IMR-90 (cell line): ENCODE measurements at regions not wholly inside any gene's neighbourhood (a gene's known extent, or its start where the extent isn't known, plus 50 kb on each side); places are given as distances from the start of the nearest gene placed in this dataset.

Source experiments
- ATAC-seq: fragments of 200-7000 bp; cut with Tn5 transposase; 2 replicates; pipeline ENCODE4 v1.9.1; 2020; ENCODE audit warnings: low read depth, mild to moderate bottlenecking, moderate library complexity
- BruUV-seq: library from RNA; stranded (reverse); fragments of 400-500 nt; replicated peaks from 2 replicates; lab custom pipeline; 2021; lab: Mats Ljungman, UMichigan
- CTCF ChIA-PET: fragments of 300-600 bp; formaldehyde crosslinking; extraction: SDS; loops from one replicate; lab custom pipeline; 2021; ENCODE audit warnings: antibody characterized with exemption; lab: Yijun Ruan, JAX
- POLR2A ChIA-PET: fragments of 300-600 bp; sonication (Branson Sonifier 250); formaldehyde crosslinking; loops from one replicate; lab custom pipeline; 2022; ENCODE audit warnings: antibody characterized with exemption; ENCODE audit not compliant: unreplicated experiment; lab: Charles Lee
- DNase-seq: peaks from one replicate; pipeline ENCODE4 v3.0.0; 2013
- H2AFZ ChIP-seq: replicated peaks from 2 replicates; pipeline ENCODE3; 2013; ENCODE audit warnings: low read length, mild to moderate bottlenecking; ENCODE audit not compliant: poor library complexity
- H2AK5ac ChIP-seq: 2 replicates; pipeline ENCODE4 v1.6.1; 2013; ENCODE audit warnings: low read depth, low read length, inconsistent platforms
- H2AK9ac ChIP-seq: replicated peaks from 2 replicates; pipeline ENCODE3; 2013; ENCODE audit warnings: mild to moderate bottlenecking, low read depth, low read length, moderate library complexity; ENCODE audit not compliant: poor library complexity
- H2BK120ac ChIP-seq: 2 replicates; pipeline ENCODE4 v1.6.1; 2013; ENCODE audit warnings: low read depth, low read length, inconsistent platforms
- H2BK15ac ChIP-seq: 3 replicates; pipeline ENCODE4 v1.6.1; 2013; ENCODE audit warnings: low read depth, low read length, inconsistent platforms
- H2BK20ac ChIP-seq: 2 replicates; pipeline ENCODE4 v1.6.1; 2013; ENCODE audit warnings: low read depth, mild to moderate bottlenecking, inconsistent platforms, low read length, moderate library complexity
- H2BK5ac ChIP-seq: 2 replicates; pipeline ENCODE4 v1.6.1; 2013; ENCODE audit warnings: mild to moderate bottlenecking, low read depth, low read length, inconsistent platforms; ENCODE audit not compliant: poor library complexity, severe bottlenecking
- H3K14ac ChIP-seq: replicated peaks from 2 replicates; pipeline ENCODE4 v1.6.1; 2013; ENCODE audit warnings: low read depth, low read length, inconsistent platforms
- H3K18ac ChIP-seq: 2 replicates; pipeline ENCODE4 v1.6.1; 2013; ENCODE audit warnings: low read depth, low read length, control low read depth
- H3K23ac ChIP-seq: 2 replicates; pipeline ENCODE4 v1.6.1; 2013; ENCODE audit warnings: low read depth, low read length, inconsistent platforms
- H3K27ac ChIP-seq: 2 replicates; pipeline ENCODE4 v1.5.1; 2013; ENCODE audit warnings: mild to moderate bottlenecking, control low read depth, low read length; ENCODE audit not compliant: insufficient read depth
- H3K27me3 ChIP-seq: 2 replicates; pipeline ENCODE4 v1.6.1; 2013; ENCODE audit warnings: low read length; ENCODE audit not compliant: control insufficient read depth, insufficient read depth
- H3K36me3 ChIP-seq: 2 replicates; pipeline ENCODE4 v1.6.1; 2013; ENCODE audit warnings: low read length, mixed read lengths; ENCODE audit not compliant: control insufficient read depth, insufficient read depth
- H3K4ac ChIP-seq: 2 replicates; pipeline ENCODE4 v1.6.1; 2013; ENCODE audit warnings: low read depth, low read length, inconsistent platforms
- H3K4me1 ChIP-seq: 2 replicates; pipeline ENCODE4 v1.6.1; 2013; ENCODE audit warnings: low read length, mixed read lengths; ENCODE audit not compliant: control insufficient read depth, insufficient read depth
- H3K4me2 ChIP-seq: 2 replicates; pipeline ENCODE4 v1.6.1; 2013; ENCODE audit warnings: low read depth, mild to moderate bottlenecking, control low read depth, low read length, moderate library complexity
- H3K4me3 ChIP-seq: 2 replicates; pipeline ENCODE4 v1.5.1; 2013; ENCODE audit warnings: low read depth, mild to moderate bottlenecking, control low read depth, low read length, moderate library complexity; ENCODE audit not compliant: insufficient read depth
- H3K56ac ChIP-seq: 2 replicates; pipeline ENCODE4 v1.6.1; 2013; ENCODE audit warnings: low read length, inconsistent platforms; ENCODE audit not compliant: insufficient read depth; ENCODE audit errors: extremely low read depth
- H3K79me1 ChIP-seq, 2 experiments: 2 replicates each; pipeline ENCODE4 v1.6.1; 2013; ENCODE audit warnings: low read length in 2 of 2, inconsistent platforms in 1 of 2, low read depth in 1 of 2
- H3K9ac ChIP-seq: 2 replicates; pipeline ENCODE4 v1.6.1; 2013; ENCODE audit warnings: low read depth, low read length, control low read depth
- H3K9me1 ChIP-seq: 2 replicates; pipeline ENCODE4 v1.6.1; 2013; ENCODE audit warnings: low read length, inconsistent platforms; ENCODE audit not compliant: insufficient read depth
- H3K9me3 ChIP-seq: 2 replicates; pipeline ENCODE4 v1.6.1; 2013; ENCODE audit warnings: low read length; ENCODE audit not compliant: control insufficient read depth, insufficient read depth
- H4K20me1 ChIP-seq: 2 replicates; pipeline ENCODE4 v1.6.1; 2013; ENCODE audit warnings: low read length, inconsistent platforms; ENCODE audit not compliant: insufficient read depth
- H4K5ac ChIP-seq: 2 replicates; pipeline ENCODE4 v1.6.1; 2013; ENCODE audit warnings: mild to moderate bottlenecking, low read depth, low read length, control low read depth
- H4K8ac ChIP-seq, 2 experiments: 2 replicates each; pipeline ENCODE4 v1.6.1; 2013; ENCODE audit warnings: low read depth in 2 of 2, low read length in 2 of 2, control low read depth in 1 of 2, inconsistent platforms in 1 of 2
- H4K91ac ChIP-seq: 2 replicates; pipeline ENCODE4 v1.6.1; 2013; ENCODE audit warnings: low read depth, low read length, inconsistent platforms; ENCODE audit not compliant: insufficient read depth
- BHLHE40 ChIP-seq: fragments of 150-350 bp; IDR thresholded peaks from 2 replicates; pipeline ENCODE4 v1.6.1; 2016; ENCODE audit warnings: mild to moderate bottlenecking, low read depth, low read length
- CEBPB ChIP-seq: IDR thresholded peaks from 2 replicates; pipeline ENCODE4 v1.6.1; 2012; ENCODE audit warnings: low read depth, low read length, improper control_type of control experiment
- CHD1 ChIP-seq: IDR thresholded peaks from 2 replicates; pipeline ENCODE4 v1.6.1; 2012; ENCODE audit warnings: low read depth, low read length, improper control_type of control experiment
- FOS ChIP-seq: fragments of 150-350 bp; IDR thresholded peaks from 2 replicates; pipeline ENCODE4 v1.6.1; 2016; ENCODE audit warnings: low read depth, low read length
- MAFK ChIP-seq: IDR thresholded peaks from 2 replicates; pipeline ENCODE4 v1.6.1; 2012; ENCODE audit warnings: low read depth, low read length, improper control_type of control experiment
- MAZ ChIP-seq: IDR thresholded peaks from 2 replicates; pipeline ENCODE4 v1.6.1; 2012; ENCODE audit warnings: low read depth, mild to moderate bottlenecking, low read length, improper control_type of control experiment, moderate library complexity, borderline replicate concordance
- MXI1 ChIP-seq: IDR thresholded peaks from 2 replicates; pipeline ENCODE4 v1.6.1; 2012; ENCODE audit warnings: low read depth, mild to moderate bottlenecking, low read length, moderate library complexity, borderline replicate concordance
- NFE2L2 ChIP-seq: fragments of 150-350 bp; IDR thresholded peaks from 2 replicates; pipeline ENCODE4 v1.6.1; 2016; ENCODE audit warnings: low read depth, mild to moderate bottlenecking, low read length
- POLR2A ChIP-seq: IDR thresholded peaks from 2 replicates; pipeline ENCODE4 v1.6.1; 2012; ENCODE audit warnings: mild to moderate bottlenecking, low read depth, low read length
- RAD21 ChIP-seq: IDR thresholded peaks from 2 replicates; pipeline ENCODE4 v1.6.1; 2012; ENCODE audit warnings: low read length, improper control_type of control experiment
- RCOR1 ChIP-seq: IDR thresholded peaks from 2 replicates; pipeline ENCODE4 v1.6.1; 2012; ENCODE audit warnings: mild to moderate bottlenecking, low read length, improper control_type of control experiment; ENCODE audit not compliant: insufficient replicate concordance
- RFX5 ChIP-seq: IDR thresholded peaks from 2 replicates; pipeline ENCODE4 v1.8.0; 2012; ENCODE audit warnings: low read depth, mild to moderate bottlenecking, low read length, moderate library complexity
- SMC3 ChIP-seq: fragments of 150-350 bp; IDR thresholded peaks from 2 replicates; pipeline ENCODE4 v1.6.1; 2016; ENCODE audit warnings: low read depth, mild to moderate bottlenecking, antibody characterized with exemption, low read length, moderate library complexity
- WGBS, 2 experiments: methylation state at CpG; one replicate each; pipeline versions ENCODE4 v1.1.5 to v1.1.7; 2013; ENCODE audit warnings: missing lambda C conversion rate in 2 of 2; ENCODE audit not compliant: insufficient read length in 1 of 2; ENCODE audit errors: extremely low coverage in 2 of 2; 5-methylcytosine and 5-hydroxymethylcytosine counted together
- dilution Hi-C: fragments of 300-500 bp; cut with HindIII; formaldehyde crosslinking; loops from one replicate; pipeline ENCODE4 v1.14.3; 2018; ENCODE audit warnings: low sequenced_read_pairs; ENCODE audit not compliant: unreplicated experiment
- in situ Hi-C: fragments of 300-500 bp; cut with MboI; formaldehyde crosslinking; loops from 3 replicates; pipeline ENCODE4 v1.14.3; 2019; ENCODE audit warnings: low sequenced_read_pairs, inconsistent platforms, mixed read lengths
- intact Hi-C: fragments of 100-400 bp; cut with micrococcal nuclease; formaldehyde crosslinking; loops from 2 replicates; pipeline ENCODE4 v1.10.0; 2022
- TF ChIP-seq, protein P1 (sequence below): conservative IDR thresholded peaks from 2 replicates; pipeline ENCODE4 v1.5.1; 2012; ENCODE audit warnings: mild to moderate bottlenecking, low read depth, low read length, improper control_type of control experiment
- TF ChIP-seq, protein P2 (sequence below): fragments of 150-350 bp; IDR thresholded peaks from 2 replicates; pipeline ENCODE4 v1.6.1; 2017; ENCODE audit warnings: mild to moderate bottlenecking, antibody characterized with exemption, low read length, low read depth
- TF ChIP-seq, protein P3 (sequence below): fragments of 150-350 bp; IDR thresholded peaks from 2 replicates; pipeline ENCODE4 v1.6.1; 2016; ENCODE audit warnings: low read depth, mild to moderate bottlenecking, low read length, moderate library complexity, borderline replicate concordance

GRCh38 chr18:77967071-77967470 is 717.4 kb downstream of the GALR1 start:
- H3K27ac ChIP-seq = no peak overlapping the region
- peaks cover 27% of the 10 kb centered on the region for H3K9me3 ChIP-seq
- H3K4me3 ChIP-seq = no peak overlapping the region
- no peak overlapping the region for H3K4me2 ChIP-seq
- H4K5ac ChIP-seq = no peak overlapping the region
- H4K8ac ChIP-seq = no peak overlapping the region
- H2AK5ac ChIP-seq = no peak overlapping the region
- no peaks in the 10 kb centered on the region for H3K4me1 ChIP-seq
- H3K9me1 ChIP-seq = no peaks in the 10 kb centered on the region
- ATAC-seq (no peak), DNase-seq (no peak)
- WGBS, 2 experiments = 28% methylated on average over 3 of the region's 5 CpGs; no CpG with 5 or more reads in 1 of the 2 experiments
- H3K23ac ChIP-seq = no peak overlapping the region
- CTCF ChIA-PET = no interaction called here
- in situ Hi-C loops (no loop called here), dilution Hi-C loops (no loop called here), intact Hi-C loops (no loop called here)
- H3K14ac ChIP-seq = no peak overlapping the region
- TF ChIP-seq CEBPB = no peak
- no peak for TF ChIP-seq POLR2A
- no peak for TF ChIP-seq FOS
- TF ChIP-seq NFE2L2 = no peak
- TF ChIP-seq MAZ = no peak
- TF ChIP-seq RCOR1 = no peak
- no peak for TF ChIP-seq BHLHE40
- TF ChIP-seq MAFK = no peak
- TF ChIP-seq, protein P1, sequence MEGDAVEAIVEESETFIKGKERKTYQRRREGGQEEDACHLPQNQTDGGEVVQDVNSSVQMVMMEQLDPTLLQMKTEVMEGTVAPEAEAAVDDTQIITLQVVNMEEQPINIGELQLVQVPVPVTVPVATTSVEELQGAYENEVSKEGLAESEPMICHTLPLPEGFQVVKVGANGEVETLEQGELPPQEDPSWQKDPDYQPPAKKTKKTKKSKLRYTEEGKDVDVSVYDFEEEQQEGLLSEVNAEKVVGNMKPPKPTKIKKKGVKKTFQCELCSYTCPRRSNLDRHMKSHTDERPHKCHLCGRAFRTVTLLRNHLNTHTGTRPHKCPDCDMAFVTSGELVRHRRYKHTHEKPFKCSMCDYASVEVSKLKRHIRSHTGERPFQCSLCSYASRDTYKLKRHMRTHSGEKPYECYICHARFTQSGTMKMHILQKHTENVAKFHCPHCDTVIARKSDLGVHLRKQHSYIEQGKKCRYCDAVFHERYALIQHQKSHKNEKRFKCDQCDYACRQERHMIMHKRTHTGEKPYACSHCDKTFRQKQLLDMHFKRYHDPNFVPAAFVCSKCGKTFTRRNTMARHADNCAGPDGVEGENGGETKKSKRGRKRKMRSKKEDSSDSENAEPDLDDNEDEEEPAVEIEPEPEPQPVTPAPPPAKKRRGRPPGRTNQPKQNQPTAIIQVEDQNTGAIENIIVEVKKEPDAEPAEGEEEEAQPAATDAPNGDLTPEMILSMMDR = no peak
- TF ChIP-seq MXI1 = no peak
- no peak for TF ChIP-seq SMC3
- TF ChIP-seq CHD1 = no peak
- TF ChIP-seq RAD21 = no peak
- no peak for TF ChIP-seq RFX5
- TF ChIP-seq, protein P2, sequence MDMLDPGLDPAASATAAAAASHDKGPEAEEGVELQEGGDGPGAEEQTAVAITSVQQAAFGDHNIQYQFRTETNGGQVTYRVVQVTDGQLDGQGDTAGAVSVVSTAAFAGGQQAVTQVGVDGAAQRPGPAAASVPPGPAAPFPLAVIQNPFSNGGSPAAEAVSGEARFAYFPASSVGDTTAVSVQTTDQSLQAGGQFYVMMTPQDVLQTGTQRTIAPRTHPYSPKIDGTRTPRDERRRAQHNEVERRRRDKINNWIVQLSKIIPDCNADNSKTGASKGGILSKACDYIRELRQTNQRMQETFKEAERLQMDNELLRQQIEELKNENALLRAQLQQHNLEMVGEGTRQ = no peak
- TF ChIP-seq, protein P3, sequence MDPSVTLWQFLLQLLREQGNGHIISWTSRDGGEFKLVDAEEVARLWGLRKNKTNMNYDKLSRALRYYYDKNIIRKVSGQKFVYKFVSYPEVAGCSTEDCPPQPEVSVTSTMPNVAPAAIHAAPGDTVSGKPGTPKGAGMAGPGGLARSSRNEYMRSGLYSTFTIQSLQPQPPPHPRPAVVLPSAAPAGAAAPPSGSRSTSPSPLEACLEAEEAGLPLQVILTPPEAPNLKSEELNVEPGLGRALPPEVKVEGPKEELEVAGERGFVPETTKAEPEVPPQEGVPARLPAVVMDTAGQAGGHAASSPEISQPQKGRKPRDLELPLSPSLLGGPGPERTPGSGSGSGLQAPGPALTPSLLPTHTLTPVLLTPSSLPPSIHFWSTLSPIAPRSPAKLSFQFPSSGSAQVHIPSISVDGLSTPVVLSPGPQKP = no peak
- no peak overlapping the region for H4K91ac ChIP-seq
- no peak overlapping the region for H3K56ac ChIP-seq
- H3K27me3 ChIP-seq = no peaks in the 10 kb centered on the region
- no peaks in the 10 kb centered on the region for H3K79me1 ChIP-seq
- no TSS peak for BruUV-seq
- H2AFZ ChIP-seq = no peak overlapping the region
- H3K18ac ChIP-seq = no peak overlapping the region
- no peak overlapping the region for H3K4ac ChIP-seq
- no peak overlapping the region for H2BK5ac ChIP-seq
- no peak overlapping the region for H2AK9ac ChIP-seq
- no peaks in the 10 kb centered on the region for H3K36me3 ChIP-seq
- no peaks in the 10 kb centered on the region for H4K20me1 ChIP-seq
- H2BK120ac ChIP-seq = no peak overlapping the region
- H3K9ac ChIP-seq = no peak overlapping the region
- POLR2A ChIA-PET = no interaction called here
- no peak overlapping the region for H2BK15ac ChIP-seq
- no peak overlapping the region for H2BK20ac ChIP-seq
